HFFc6 (cell line): ENCODE measurements at regions not wholly inside any gene's neighbourhood (a gene's known extent, or its start where the extent isn't known, plus 50 kb on each side); places are given as distances from the start of the nearest gene placed in this dataset.
A peak's percentile ranks its signal among the peaks of the same experiment; 100 is the strongest.

ENCODE experiments used
- DNase-seq: peaks from one replicate; pipeline ENCODE4 v3.0.0-alpha.2; 2018
- H3K27ac Mint-ChIP-seq: 2 replicates; pipeline ENCODE4 v1.8.0; 2020; ENCODE audit warnings: mild to moderate bottlenecking, mixed read lengths
- H3K27me3 Mint-ChIP-seq: 2 replicates; pipeline ENCODE4 v1.8.0; 2021; ENCODE audit warnings: mild to moderate bottlenecking, moderate library complexity, mixed read lengths; ENCODE audit not compliant: insufficient read depth
- H3K36me3 Mint-ChIP-seq: 2 replicates; pipeline ENCODE4 v1.8.0; 2021; ENCODE audit warnings: low read depth, mixed read lengths
- H3K4me1 Mint-ChIP-seq: 2 replicates; pipeline ENCODE4 v1.8.0; 2020; ENCODE audit warnings: low read depth, mixed read lengths
- H3K4me3 Mint-ChIP-seq: 2 replicates; pipeline ENCODE4 v1.8.0; 2020; ENCODE audit warnings: mild to moderate bottlenecking, moderate library complexity, mixed read lengths
- H3K9me3 Mint-ChIP-seq: 2 replicates; pipeline ENCODE4 v1.8.0; 2020; ENCODE audit warnings: mild to moderate bottlenecking, mixed read lengths
- TF ChIP-seq, protein P1 (sequence below): fragments of 200-600 bp; sonication (generic); IDR thresholded peaks from 2 replicates; pipeline ENCODE4 v1.5.0; 2021; ENCODE audit warnings: antibody characterized with exemption, mild to moderate bottlenecking

DNA sequence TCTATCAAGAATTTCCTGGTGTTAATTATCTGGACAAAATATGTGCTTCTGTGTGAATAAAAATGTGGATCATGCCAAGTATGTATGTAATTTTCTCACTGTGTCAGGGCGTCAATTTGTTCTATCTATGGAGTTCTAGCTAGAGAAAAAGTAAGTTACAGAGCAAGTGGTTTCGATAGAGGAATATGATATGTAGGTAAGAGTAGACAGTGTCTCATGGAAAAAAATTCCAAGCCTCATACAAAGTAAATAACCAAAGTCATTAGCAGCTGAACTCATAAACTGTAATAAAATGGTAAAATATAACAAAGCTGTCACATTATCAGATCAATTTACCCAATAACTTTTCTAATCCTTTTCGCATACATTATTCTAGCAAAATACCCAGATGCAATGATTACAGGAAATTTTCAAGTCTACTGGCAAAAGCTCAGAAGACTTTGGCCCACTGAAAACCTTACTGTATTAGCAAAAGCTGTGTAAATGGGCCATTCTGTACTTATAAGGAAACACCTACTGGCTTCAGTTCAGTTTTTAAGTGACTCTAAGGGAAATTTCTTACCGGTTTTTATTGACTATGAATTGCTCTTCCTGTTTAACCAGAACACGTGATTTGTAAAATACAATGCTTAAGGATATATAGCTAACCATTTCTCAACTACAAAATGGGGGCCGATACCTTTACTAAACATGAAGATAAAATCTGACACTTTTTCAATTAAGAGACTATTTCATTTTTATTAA lies 121.0 kb upstream of the ARSJ start:
- TF ChIP-seq, protein P1, sequence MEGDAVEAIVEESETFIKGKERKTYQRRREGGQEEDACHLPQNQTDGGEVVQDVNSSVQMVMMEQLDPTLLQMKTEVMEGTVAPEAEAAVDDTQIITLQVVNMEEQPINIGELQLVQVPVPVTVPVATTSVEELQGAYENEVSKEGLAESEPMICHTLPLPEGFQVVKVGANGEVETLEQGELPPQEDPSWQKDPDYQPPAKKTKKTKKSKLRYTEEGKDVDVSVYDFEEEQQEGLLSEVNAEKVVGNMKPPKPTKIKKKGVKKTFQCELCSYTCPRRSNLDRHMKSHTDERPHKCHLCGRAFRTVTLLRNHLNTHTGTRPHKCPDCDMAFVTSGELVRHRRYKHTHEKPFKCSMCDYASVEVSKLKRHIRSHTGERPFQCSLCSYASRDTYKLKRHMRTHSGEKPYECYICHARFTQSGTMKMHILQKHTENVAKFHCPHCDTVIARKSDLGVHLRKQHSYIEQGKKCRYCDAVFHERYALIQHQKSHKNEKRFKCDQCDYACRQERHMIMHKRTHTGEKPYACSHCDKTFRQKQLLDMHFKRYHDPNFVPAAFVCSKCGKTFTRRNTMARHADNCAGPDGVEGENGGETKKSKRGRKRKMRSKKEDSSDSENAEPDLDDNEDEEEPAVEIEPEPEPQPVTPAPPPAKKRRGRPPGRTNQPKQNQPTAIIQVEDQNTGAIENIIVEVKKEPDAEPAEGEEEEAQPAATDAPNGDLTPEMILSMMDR: no peak
- no peaks in the 10 kb centered on the region for H3K27me3 Mint-ChIP-seq
- DNase-seq: no peak
- H3K9me3 Mint-ChIP-seq: no peaks in the 10 kb centered on the region
- no peak overlapping the region for H3K27ac Mint-ChIP-seq
- no peaks in the 10 kb centered on the region for H3K36me3 Mint-ChIP-seq
- H3K4me3 Mint-ChIP-seq: no peak overlapping the region
- H3K4me1 Mint-ChIP-seq: no peaks in the 10 kb centered on the region

DNA sequence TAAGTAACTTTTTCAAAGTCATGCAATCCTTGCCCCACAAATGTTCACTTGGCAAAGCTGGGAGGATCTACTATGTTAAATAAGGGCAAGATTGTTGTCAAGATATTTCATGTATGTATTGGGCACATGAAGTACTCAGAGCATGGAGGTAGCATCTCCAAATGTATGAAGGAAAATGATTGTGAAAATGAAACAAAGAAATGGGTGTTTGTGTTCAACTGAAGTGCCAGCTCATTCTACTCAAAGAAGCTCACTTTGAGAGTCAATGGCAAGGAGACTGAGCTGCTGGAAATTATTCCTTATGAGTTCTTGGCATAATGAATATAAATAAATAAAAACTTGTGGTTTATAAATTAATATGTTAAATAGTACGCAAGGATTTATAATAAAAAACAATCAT lies 124.5 kb upstream of the ARSJ start:
- Mint-ChIP-seq H3K4me1 (peaks cover 3% of the 10 kb centered on the region), H3K36me3 (no peaks in the 10 kb centered on the region), H3K9me3 (no peaks in the 10 kb centered on the region), H3K4me3 (no peak overlapping the region), H3K27ac (no peak overlapping the region), H3K27me3 (no peaks in the 10 kb centered on the region)
- TF ChIP-seq, protein P1: no peak
- DNase-seq: no peak

DNA sequence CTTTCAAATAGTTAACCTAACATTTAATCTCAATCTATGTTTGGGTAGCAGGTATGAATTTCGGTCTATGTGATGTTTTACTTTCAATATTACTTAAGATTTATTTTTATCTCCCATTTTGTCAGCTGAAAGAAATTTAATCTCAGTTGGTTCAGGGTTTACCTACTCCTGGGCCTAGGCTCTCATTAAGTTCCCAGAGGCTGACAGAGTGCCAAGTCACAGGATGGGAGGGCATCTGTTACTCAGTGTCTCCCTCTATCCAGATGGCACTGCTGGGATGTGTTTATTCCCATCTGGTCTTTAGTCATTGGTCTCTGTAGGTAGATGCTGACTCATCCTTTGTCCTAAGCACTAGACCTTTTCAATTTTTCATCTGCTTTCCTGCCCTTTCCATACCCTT lies 129.4 kb upstream of the ARSJ start:
- Mint-ChIP-seq H3K27ac (no peak overlapping the region), H3K4me3 (no peak overlapping the region), H3K9me3 (no peaks in the 10 kb centered on the region), H3K27me3 (no peaks in the 10 kb centered on the region), H3K4me1 (peaks cover 8% of the 10 kb centered on the region), H3K36me3 (no peaks in the 10 kb centered on the region)
- peak; percentile 8 for DNase-seq
- TF ChIP-seq, protein P1: peak; percentile 16; the same call in 1 of the 2 replicates

DNA sequence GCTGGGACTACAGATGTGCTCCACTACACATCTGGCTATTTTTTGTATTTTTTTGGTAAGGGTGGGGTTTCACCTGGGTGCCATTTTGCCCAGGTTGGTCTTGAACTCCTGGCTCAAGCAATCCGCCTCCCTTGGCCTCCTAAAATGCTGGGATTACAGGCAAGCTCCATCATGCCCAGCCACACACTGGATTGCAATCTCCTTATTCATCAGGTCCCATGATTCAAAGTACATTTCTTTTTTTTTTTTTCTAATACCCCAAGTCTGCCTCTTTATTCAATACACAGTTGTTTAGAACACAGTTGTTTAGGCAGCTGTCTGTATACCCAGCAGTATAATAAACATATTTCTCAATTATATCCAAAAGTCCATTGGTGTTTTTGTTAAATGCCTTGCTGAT lies 130.3 kb upstream of the ARSJ start:
- TF ChIP-seq, protein P1: no peak
- Mint-ChIP-seq H3K9me3 (no peaks in the 10 kb centered on the region), H3K27ac (no peak overlapping the region), H3K27me3 (no peaks in the 10 kb centered on the region), H3K4me3 (no peak overlapping the region), H3K4me1 (peaks cover 8% of the 10 kb centered on the region), H3K36me3 (no peaks in the 10 kb centered on the region)
- DNase-seq: no peak

DNA sequence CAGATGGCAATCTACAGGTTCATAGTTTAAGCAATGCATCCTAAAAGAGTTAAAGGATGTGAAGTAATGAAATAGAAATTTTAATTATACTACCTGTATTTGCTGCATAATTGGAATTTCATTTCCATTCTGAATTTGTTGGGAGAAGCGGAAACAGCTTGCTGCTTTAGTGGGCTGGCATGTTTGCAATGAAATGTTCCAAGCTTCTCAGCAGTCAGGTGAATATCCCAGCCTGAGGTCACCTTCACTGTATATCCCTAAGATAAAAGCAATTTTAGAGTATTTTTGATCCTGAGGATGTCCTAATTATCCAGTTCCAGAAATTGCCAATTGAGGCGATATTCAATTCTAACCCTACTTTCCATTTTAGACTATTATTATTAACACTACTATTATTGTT lies 136.1 kb upstream of the ARSJ start:
- no peak overlapping the region for H3K27ac Mint-ChIP-seq
- H3K4me1 Mint-ChIP-seq: no peaks in the 10 kb centered on the region
- no peak overlapping the region for H3K4me3 Mint-ChIP-seq
- H3K9me3 Mint-ChIP-seq: no peaks in the 10 kb centered on the region
- no peak for DNase-seq
- TF ChIP-seq, protein P1: no peak
- no peaks in the 10 kb centered on the region for H3K27me3 Mint-ChIP-seq
- H3K36me3 Mint-ChIP-seq: no peaks in the 10 kb centered on the region
